Endometrium (tissue), 2 donors: ENCODE measurements at regions not wholly inside any gene's neighbourhood (a gene's known extent, or its start where the extent isn't known, plus 50 kb on each side); places are given as distances from the start of the nearest gene placed in this dataset.
A peak's percentile ranks its signal among the peaks of the same experiment; 100 is the strongest.
"Not testable (repeated sequence)": the region's sequence is repeated elsewhere in the genome, so short reads cannot be mapped to it uniquely, and the experiment has no call there.

Source experiments
- FAIRE-seq: peaks from 2 replicates; lab custom pipeline; 2012; peaks lifted over from hg19 to GRCh38; lab: Jason Lieb, UNC
- donor health status: control.
- donor health status: control.

DNA sequence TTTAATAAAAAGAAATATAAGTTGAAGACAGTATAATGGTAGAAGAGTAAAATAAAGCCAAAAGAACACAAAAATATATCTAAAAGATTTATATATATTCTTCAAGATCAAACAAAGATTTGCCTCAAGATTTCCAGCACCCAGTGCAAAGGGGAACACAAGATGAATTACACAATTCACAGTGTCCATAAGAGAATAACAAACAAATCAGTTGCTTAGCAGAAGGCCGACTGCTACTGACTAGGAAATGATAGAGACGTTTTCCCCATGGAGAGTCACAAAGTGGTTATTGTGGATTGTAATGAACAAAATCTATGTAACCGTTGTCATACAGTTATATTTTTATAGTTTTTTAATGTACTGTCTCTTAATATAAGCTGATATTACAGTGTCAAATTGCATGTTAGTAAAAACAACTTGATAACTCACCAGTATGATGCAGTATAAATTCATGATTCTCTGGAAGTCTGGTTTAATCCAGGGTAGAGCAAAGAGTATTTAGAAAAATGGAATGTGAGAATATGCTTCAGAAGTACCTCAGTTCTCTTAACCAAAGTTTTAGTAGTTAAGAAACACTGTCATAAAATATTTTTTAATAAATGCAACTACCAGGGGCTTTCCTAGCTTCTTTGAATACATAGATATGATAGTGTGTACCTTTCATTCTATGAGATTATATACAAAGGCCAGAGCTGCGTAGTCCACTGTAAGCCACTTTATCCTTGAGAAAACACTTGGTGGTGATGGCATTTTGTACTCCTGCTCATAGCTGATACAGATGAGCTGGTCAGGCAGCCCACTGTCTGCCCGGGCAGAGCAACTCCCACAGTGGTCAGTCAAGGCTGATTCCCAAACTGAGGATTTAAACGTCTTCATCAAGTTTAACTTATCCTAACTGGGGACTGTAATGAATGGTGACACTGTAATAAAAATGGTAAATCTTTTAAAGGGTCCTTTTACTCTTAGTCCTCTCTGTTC, 180.5 kb upstream of the DTNA start:
- FAIRE-seq: no peak

DNA sequence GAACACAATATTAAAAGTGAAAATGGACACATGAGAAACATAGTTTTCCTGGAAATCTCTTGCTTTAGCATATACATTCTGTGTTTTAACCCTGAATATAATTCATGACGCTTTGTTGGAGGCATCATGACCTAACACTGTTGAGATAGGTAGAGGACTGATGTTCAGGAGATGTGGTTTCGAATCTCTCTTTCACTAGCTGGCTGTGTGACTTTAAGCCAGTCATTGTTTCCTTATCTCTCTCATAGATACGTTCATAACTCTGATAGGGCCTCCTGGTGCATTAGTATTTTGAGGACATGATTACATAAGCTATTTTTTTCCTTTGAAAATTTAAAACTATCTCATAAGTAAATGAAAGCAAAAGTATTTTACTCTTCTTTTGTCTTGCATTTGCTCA, 179.0 kb upstream of the DTNA start:
- FAIRE-seq: no peak

DNA sequence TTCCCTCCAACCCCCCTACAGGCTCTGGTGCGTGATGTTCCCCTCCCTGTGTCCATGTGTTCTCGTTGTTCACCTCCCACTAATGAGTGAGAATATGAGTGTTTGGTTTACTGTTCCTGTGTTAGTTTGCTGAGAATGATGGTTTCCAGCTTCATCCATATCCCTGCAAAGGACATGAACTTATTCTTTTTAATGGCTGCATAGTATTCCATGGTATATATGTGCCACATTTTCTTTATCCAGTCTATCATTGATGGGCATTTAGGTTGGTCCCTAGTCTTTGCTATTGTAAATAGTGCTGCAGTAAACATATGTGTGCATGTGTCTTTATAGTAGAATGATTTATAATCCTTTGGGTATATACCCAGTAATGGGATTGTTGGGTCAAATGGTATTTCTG, 175.5 kb upstream of the DTNA start:
- not testable (repeated sequence) for FAIRE-seq

GRCh38 chr18:34540897-34541296, 169.2 kb upstream of the DTNA start:
- FAIRE-seq: peak; percentile 74

DNA sequence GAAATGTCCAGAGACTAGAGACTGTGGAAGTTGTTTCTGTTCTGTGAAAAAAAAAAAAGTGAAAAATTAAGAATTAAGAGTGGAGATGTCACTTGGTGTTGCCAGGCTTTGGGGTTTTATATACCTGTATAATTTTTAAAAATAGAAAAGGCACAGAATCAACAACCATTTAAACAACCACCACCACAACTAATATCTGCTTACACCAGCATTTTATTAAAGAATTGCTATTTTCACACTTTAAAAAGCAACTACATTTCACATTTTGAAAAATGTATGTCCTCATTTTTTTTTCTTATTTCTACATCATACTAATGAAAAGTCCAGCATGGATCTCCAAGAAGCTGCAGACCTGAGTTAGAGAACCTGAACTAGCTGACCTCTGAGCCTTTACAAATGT, 167.5 kb upstream of the DTNA start:
- no peak for FAIRE-seq

DNA sequence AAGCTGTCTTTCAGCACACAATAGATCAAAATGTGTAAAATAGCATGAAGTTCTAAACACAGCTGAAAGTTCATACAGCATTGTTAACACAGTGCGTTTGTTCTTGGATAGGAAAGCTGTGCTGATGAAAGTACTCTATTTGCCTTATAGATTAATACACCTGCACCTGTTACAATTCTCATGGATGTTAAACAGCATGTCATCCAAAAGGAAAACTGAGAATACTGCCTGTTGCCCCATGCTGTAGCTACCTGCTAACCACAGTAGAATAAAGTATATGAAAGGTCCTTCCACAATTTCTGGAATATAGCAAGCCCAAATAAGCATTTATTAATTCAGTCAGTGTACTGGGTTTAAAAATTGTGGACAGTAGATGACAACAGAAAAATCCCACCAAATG, 166.7 kb upstream of the DTNA start:
- no peak for FAIRE-seq

GRCh38 chr18:34543945-34544344, 166.2 kb upstream of the DTNA start:
- no peak for FAIRE-seq

GRCh38 chr18:34544930-34545329, 165.2 kb upstream of the DTNA start:
- no peak for FAIRE-seq

- FAIRE-seq: no peak
Measured at GRCh38 chr18:34548120-34548972, 161.8 kb upstream of the DTNA start.

DNA sequence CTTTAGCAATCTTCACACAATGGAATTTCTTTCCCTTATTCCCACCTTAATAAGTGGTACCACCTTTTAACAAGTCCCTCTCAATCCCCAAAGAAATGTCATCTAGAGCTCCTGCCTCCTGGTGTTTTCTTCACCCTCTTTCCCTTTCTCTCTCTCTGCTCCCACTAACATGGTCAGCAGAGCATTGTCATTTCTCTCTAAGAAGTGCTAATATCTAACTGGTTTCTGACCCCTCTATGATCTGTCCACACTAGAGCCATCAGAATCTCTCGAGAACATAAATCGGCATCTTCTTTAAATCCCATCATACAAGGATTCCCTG, 161.2 kb upstream of the DTNA start:
- no peak for FAIRE-seq

GRCh38 chr18:34549367-34549766, 160.7 kb upstream of the DTNA start:
- FAIRE-seq: no peak

DNA sequence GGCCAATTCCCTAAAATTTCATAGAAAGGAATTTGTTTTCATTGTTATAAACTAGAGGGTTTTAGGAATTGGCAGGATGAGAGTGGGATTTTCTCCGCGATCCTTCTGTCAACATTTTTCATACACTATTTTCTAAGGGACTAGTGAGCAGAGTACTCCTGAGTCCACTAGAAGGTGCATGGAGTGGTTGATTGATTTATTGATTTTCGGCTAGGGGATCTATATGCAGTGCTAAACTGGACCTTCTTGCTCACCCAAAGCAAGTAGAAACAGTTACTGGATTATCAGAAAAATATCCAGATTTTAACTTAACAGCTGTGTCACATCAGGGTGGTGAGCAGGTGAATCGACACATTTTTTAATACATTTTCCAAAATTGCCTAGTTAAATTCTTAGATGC, 159.9 kb upstream of the DTNA start:
- no peak for FAIRE-seq

- FAIRE-seq: no peak
Measured at GRCh38 chr18:34550902-34551301, 159.2 kb upstream of the DTNA start.

DNA sequence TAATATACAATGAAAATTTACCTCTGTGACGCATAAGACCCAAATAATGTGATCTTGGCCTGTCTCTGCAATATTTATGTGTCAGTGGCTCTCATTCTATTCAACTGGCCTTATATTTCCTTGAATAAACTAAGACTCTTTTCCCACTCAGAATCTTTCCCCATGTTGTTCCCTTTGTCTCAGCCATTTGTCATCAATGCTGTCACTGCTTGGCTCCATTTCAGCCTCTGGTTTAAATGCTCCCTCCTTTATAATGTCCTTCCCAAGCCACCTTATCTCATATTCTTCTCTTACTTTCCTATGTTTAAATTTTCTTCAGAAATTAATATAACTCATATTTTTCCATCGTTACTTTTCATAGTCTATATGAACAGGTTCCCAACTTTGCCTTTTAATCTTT, 158.3 kb upstream of the DTNA start:
- no peak for FAIRE-seq

- no peak for FAIRE-seq
Measured at GRCh38 chr18:34562252-34562870, 147.7 kb upstream of the DTNA start.

DNA sequence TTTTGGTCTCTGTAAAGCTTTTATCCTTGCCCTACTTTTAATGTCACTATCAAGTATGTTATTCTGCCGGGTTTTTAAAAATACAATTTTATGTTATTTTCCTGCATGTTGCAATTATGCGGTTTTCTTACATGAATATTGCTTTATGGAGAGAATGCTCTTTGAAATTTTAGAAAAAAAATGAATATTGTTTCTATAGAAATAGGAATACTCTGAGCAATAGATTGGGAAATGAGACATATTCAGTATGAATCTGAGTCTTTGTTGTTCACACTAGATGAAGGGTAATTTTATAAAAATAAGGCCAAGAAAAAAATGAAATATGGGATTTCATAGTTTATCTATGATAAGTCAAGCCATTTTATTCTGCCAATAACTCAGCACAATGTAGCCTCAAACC, 142.2 kb upstream of the DTNA start:
- FAIRE-seq: no peak

- FAIRE-seq: no peak
Measured at GRCh38 chr18:34576622-34577021, 133.5 kb upstream of the DTNA start.

- no peak for FAIRE-seq
Measured at GRCh38 chr18:34583895-34584294, 126.2 kb upstream of the DTNA start.

GRCh38 chr18:34590503-34590902, 119.6 kb upstream of the DTNA start:
- no peak for FAIRE-seq

- no peak for FAIRE-seq
Measured at GRCh38 chr18:34591920-34592444, 118.1 kb upstream of the DTNA start.

DNA sequence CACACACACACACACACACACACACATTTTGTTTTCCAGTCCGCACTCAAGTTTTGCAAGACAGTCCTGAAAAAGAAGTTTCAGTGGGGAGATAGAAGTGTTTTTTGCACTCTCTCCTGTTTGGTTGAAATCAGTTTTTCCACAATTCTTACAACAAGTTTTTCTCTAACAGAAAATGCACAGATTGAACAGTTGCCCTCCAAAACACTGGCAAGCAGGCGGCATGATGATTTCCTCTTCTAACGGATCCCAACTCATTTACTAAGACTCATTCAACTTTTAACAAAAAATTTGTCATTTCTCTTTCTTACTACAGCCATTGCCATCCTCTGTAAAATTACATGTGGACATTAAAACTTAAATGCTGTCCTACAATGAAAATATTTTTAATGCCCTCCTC, 117.6 kb upstream of the DTNA start:
- FAIRE-seq: no peak

GRCh38 chr18:34592961-34593382, 117.1 kb upstream of the DTNA start:
- no peak for FAIRE-seq

DNA sequence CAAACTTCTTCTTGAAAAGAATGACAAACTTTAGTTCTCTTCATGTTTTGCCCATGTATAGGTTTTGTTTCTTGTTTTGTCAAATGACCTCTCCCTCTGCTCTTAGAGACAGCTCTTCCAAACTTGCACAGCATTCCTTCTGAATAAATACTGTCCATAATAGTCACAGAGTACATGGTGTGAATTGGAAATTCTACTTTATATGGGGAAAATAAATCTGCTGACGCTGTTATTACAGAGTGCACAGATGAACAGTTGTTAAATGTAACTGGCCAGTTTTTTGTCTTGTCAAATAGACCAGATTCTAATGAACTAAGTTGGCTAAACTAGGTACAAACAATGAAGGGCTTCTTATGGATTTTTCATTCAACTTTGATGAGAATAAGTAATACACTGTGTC, 115.8 kb upstream of the DTNA start:
- no peak for FAIRE-seq
